HG03196 (cell line): ENCODE measurements at regions not wholly inside any gene's neighbourhood (a gene's known extent, or its start where the extent isn't known, plus 50 kb on each side); places are given as distances from the start of the nearest gene placed in this dataset.
"Not testable (repeated sequence)": the region's sequence is repeated elsewhere in the genome, so short reads cannot be mapped to it uniquely, and the experiment has no call there.

Experiments used
- ATAC-seq: cut with Tn5 transposase; IDR thresholded peaks from one replicate; pipeline ENCODE4 v1.9.1; 2021; ENCODE audit not compliant: unreplicated experiment

GRCh38 chr7:121623130-121623872, 227.2 kb upstream of the FAM3C start:
- no peak for ATAC-seq

GRCh38 chr7:121621937-121622336, 225.8 kb upstream of the FAM3C start:
- ATAC-seq, result no peak

- no peak for ATAC-seq
Measured at GRCh38 chr7:121620953-121621606, 225.0 kb upstream of the FAM3C start.

GRCh38 chr7:121620206-121620605, 224.1 kb upstream of the FAM3C start:
- ATAC-seq, result no peak

- no peak for ATAC-seq
Measured at GRCh38 chr7:121618182-121618581, 222.1 kb upstream of the FAM3C start.

- no peak for ATAC-seq
Measured at GRCh38 chr7:121610243-121610642, 214.1 kb upstream of the FAM3C start.

GRCh38 chr7:121609208-121609607, 213.1 kb upstream of the FAM3C start:
- ATAC-seq, result no peak

GRCh38 chr7:121608785-121609184, 212.7 kb upstream of the FAM3C start:
- ATAC-seq, result no peak

GRCh38 chr7:121608183-121608582, 212.1 kb upstream of the FAM3C start:
- ATAC-seq, result not testable (repeated sequence)

- ATAC-seq, result no peak
Measured at GRCh38 chr7:121605317-121605680, 209.2 kb upstream of the FAM3C start.

GRCh38 chr7:121604627-121605316, 208.7 kb upstream of the FAM3C start:
- no peak for ATAC-seq

GRCh38 chr7:121603886-121604285, 207.8 kb upstream of the FAM3C start:
- ATAC-seq, result no peak

GRCh38 chr7:121599887-121600286, 203.8 kb upstream of the FAM3C start:
- no peak for ATAC-seq

GRCh38 chr7:121595758-121596696, 199.9 kb upstream of the FAM3C start:
- no peak for ATAC-seq

GRCh38 chr7:121591926-121592325, 195.8 kb upstream of the FAM3C start:
- ATAC-seq, result no peak

- no peak for ATAC-seq
Measured at GRCh38 chr7:121587435-121587834, 191.3 kb upstream of the FAM3C start.

- ATAC-seq, result no peak
Measured at GRCh38 chr7:121582258-121582657, 186.2 kb upstream of the FAM3C start.

GRCh38 chr7:121579639-121580038, 183.5 kb upstream of the FAM3C start:
- no peak for ATAC-seq

GRCh38 chr7:121578669-121579068, 182.6 kb upstream of the FAM3C start:
- ATAC-seq, result no peak

- no peak for ATAC-seq
Measured at GRCh38 chr7:121576148-121576917, 180.2 kb upstream of the FAM3C start.
